ENCODE measurements at regions not wholly inside any gene's neighbourhood (a gene's known extent, or its start where the extent isn't known, plus 50 kb on each side); places are given as distances from the start of the nearest gene placed in this dataset.

DNA sequence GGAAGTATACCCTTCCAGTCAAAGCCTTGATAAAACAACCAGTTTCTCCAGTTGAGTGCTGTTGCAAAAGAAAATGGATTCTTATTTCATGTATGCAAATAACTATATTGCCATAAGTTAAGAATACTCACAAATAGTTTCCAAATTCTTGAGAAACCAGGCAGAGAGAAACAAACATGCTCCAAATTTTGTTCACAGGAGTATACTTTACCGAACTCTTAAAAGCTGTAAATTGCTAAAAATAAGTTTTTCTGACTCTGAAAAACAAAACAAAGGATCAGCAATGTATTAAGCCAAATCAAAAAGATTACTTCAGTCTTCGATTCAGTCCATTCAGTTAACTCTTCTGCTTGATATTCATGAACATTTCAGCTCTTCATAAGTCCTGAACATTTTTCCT, 646.5 kb downstream of the MCTP2 start:
- no peaks in the 10 kb centered on the region for H3K9me2 ChIP-seq (ENCODE audit: insufficient read depth)
- H3F3A ChIP-seq (ENCODE audit: insufficient read depth): no peaks in the 10 kb centered on the region
- no peaks in the 10 kb centered on the region for H3K27me3 ChIP-seq (replicated peaks; ENCODE audit: insufficient read depth)
- no peaks in the 10 kb centered on the region for H3K79me2 ChIP-seq (ENCODE audit: insufficient read depth)
- no peaks in the 10 kb centered on the region for H4K20me1 ChIP-seq (ENCODE audit: insufficient read depth)
- no peak for TF ChIP-seq EZH2 (IDR thresholded peaks at IDR 0.05; ENCODE audit: insufficient read depth, poor library complexity, severe bottlenecking)
- no peak for TF ChIP-seq EZH2phosphoT487 (IDR thresholded peaks at IDR 0.05; ENCODE audit: insufficient read depth, low read depth)
- H3K9me3 ChIP-seq (ENCODE audit: low read depth): no peaks in the 10 kb centered on the region
- WGBS, 2 experiments (ENCODE audit: low coverage in 1 of 2, low lambda C conversion rate in 2 of 2, missing lambda C conversion rate in 2 of 2): 5 to 10% methylated on average over 2 of the region's 2 CpGs
- no peak overlapping the region for H2AFZ ChIP-seq
- no peak overlapping the region for H3K9ac ChIP-seq
- no peak overlapping the region for H3K4me3 ChIP-seq
- in situ Hi-C loops (cut with MboI): no loop called here
- H3K4me2 ChIP-seq (ENCODE audit: unreplicated experiment): no peak overlapping the region
- H3K4me1 ChIP-seq (ENCODE audit: insufficient read depth): no peaks in the 10 kb centered on the region
- no peak for DNase-seq
- no peaks in the 10 kb centered on the region for H3K36me3 ChIP-seq (ENCODE audit: low read depth)
- H3K27ac ChIP-seq: no peak overlapping the region

DNA sequence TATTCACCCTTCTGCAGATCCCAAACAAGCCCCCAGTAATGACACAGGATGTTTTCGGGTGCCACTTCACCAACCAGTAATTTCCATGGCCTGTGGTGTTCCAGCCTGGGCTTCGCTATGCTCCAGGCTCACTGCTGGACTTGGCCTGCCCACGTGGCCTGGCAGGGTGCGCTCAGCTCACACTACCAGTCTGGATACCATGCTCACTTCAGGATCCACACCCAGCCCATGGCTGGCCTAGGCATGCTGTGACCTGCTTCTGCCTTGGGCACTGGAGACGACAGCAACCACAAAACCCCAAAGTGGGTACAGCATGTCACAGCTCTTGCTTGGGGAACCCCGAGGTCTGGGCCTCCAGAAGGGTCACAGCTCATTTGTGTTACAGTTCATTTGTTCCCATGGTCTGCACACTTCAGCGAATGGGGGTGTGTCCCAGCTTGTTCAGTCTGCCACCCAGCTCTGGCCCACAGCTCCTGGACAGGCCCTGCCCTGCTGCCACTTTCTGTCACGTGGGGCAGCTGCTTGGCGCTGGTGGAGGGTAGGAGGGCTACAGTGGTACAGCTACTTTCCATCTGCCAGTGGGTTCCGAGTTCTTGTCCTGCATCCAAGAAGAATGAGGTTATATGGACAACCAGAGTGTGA, 650.8 kb downstream of the MCTP2 start:
- H3K9me2 ChIP-seq (ENCODE audit: insufficient read depth): no peaks in the 10 kb centered on the region
- H3K9ac ChIP-seq: no peak overlapping the region
- no peak for DNase-seq
- H2AFZ ChIP-seq: no peak overlapping the region
- H3K4me1 ChIP-seq (ENCODE audit: insufficient read depth): no peaks in the 10 kb centered on the region
- H3F3A ChIP-seq (ENCODE audit: insufficient read depth): no peaks in the 10 kb centered on the region
- in situ Hi-C loops (cut with MboI): no loop called here
- TF ChIP-seq EZH2phosphoT487 (IDR thresholded peaks at IDR 0.05; ENCODE audit: insufficient read depth, low read depth) (no peak), EZH2 (IDR thresholded peaks at IDR 0.05; ENCODE audit: insufficient read depth, poor library complexity, severe bottlenecking) (no peak)
- H3K36me3 ChIP-seq (ENCODE audit: low read depth): no peaks in the 10 kb centered on the region
- WGBS, 2 experiments (ENCODE audit: low coverage in 1 of 2, low lambda C conversion rate in 2 of 2, missing lambda C conversion rate in 2 of 2): 21 to 25% methylated on average over 10 of the region's 10 CpGs
- no peak overlapping the region for H3K4me3 ChIP-seq
- no peak overlapping the region for H3K27ac ChIP-seq
- H3K9me3 ChIP-seq (ENCODE audit: low read depth): no peaks in the 10 kb centered on the region
- no peak overlapping the region for H3K4me2 ChIP-seq (ENCODE audit: unreplicated experiment)
- no peaks in the 10 kb centered on the region for H3K79me2 ChIP-seq (ENCODE audit: insufficient read depth)
- H4K20me1 ChIP-seq (ENCODE audit: insufficient read depth): no peaks in the 10 kb centered on the region
- H3K27me3 ChIP-seq (replicated peaks; ENCODE audit: insufficient read depth): no peaks in the 10 kb centered on the region

DNA sequence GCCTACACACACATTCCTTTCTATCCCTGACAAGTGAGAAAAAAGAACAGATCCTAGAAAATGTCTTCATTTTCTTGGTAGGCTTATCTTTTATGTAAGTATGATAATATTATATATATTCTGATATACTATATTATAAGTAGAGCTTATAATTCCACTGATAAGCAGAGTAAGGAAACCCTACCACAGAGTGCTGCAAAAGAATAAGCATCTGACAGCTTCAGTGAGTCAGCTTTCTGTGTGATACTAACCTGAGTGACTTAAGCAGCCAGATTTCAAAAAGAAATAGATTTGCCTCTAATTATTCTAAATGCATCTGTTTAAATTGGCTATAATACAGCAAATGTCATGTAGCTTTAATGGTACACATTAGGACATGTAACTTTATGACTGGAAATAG, 656.0 kb downstream of the MCTP2 start:
- no peak overlapping the region for H3K4me3 ChIP-seq
- TF ChIP-seq EZH2 (IDR thresholded peaks at IDR 0.05; ENCODE audit: insufficient read depth, poor library complexity, severe bottlenecking): no peak
- no peak for TF ChIP-seq EZH2phosphoT487 (IDR thresholded peaks at IDR 0.05; ENCODE audit: insufficient read depth, low read depth)
- H3F3A ChIP-seq (ENCODE audit: insufficient read depth): no peaks in the 10 kb centered on the region
- DNase-seq: no peak
- H3K4me1 ChIP-seq (ENCODE audit: insufficient read depth): no peaks in the 10 kb centered on the region
- H2AFZ ChIP-seq: no peak overlapping the region
- no peaks in the 10 kb centered on the region for H3K79me2 ChIP-seq (ENCODE audit: insufficient read depth)
- H3K27ac ChIP-seq: no peak overlapping the region
- in situ Hi-C loops (cut with MboI): no loop called here
- H3K27me3 ChIP-seq (replicated peaks; ENCODE audit: insufficient read depth): no peaks in the 10 kb centered on the region
- H3K9me3 ChIP-seq (ENCODE audit: low read depth): no peaks in the 10 kb centered on the region
- no peak overlapping the region for H3K9ac ChIP-seq
- H3K9me2 ChIP-seq (ENCODE audit: insufficient read depth): no peaks in the 10 kb centered on the region
- no peak overlapping the region for H3K4me2 ChIP-seq (ENCODE audit: unreplicated experiment)
- H4K20me1 ChIP-seq (ENCODE audit: insufficient read depth): no peaks in the 10 kb centered on the region
- no peaks in the 10 kb centered on the region for H3K36me3 ChIP-seq (ENCODE audit: low read depth)

DNA sequence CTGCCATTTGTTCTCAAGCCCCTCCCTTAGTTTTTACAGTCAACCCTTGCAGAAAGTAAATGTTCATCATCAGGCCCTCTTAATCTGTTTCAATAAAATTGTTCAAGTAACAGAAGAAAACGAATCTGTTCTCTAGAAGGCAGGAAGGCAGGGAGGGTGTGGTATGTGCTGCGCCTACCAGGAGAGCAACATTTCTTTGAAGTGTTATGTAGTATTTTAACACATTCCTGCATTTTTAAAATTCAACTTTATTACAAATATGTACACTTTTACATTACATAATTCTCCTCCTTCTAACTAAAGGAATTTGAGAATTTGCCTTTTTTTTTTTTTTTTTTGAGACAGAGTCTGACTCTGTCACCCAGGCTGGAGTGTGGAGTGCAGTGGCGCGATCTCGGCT, 657.8 kb downstream of the MCTP2 start:
- no peaks in the 10 kb centered on the region for H3K4me1 ChIP-seq (ENCODE audit: insufficient read depth)
- H3K27me3 ChIP-seq (replicated peaks; ENCODE audit: insufficient read depth): no peaks in the 10 kb centered on the region
- no peaks in the 10 kb centered on the region for H3K79me2 ChIP-seq (ENCODE audit: insufficient read depth)
- no peak overlapping the region for H3K9ac ChIP-seq
- H4K20me1 ChIP-seq (ENCODE audit: insufficient read depth): no peaks in the 10 kb centered on the region
- DNase-seq: no peak
- no peaks in the 10 kb centered on the region for H3F3A ChIP-seq (ENCODE audit: insufficient read depth)
- in situ Hi-C loops (cut with MboI): no loop called here
- TF ChIP-seq EZH2phosphoT487 (IDR thresholded peaks at IDR 0.05; ENCODE audit: insufficient read depth, low read depth): no peak
- no peak for TF ChIP-seq EZH2 (IDR thresholded peaks at IDR 0.05; ENCODE audit: insufficient read depth, poor library complexity, severe bottlenecking)
- H3K4me2 ChIP-seq (ENCODE audit: unreplicated experiment): no peak overlapping the region
- H3K4me3 ChIP-seq: no peak overlapping the region
- 53 to 70% methylated on average over 5 of the region's 5 CpGs for WGBS, 2 experiments (ENCODE audit: low coverage in 1 of 2, low lambda C conversion rate in 2 of 2, missing lambda C conversion rate in 2 of 2)
- H3K9me3 ChIP-seq (ENCODE audit: low read depth): no peaks in the 10 kb centered on the region
- H3K27ac ChIP-seq: no peak overlapping the region
- H3K9me2 ChIP-seq (ENCODE audit: insufficient read depth): no peaks in the 10 kb centered on the region
- H2AFZ ChIP-seq: no peak overlapping the region
- H3K36me3 ChIP-seq (ENCODE audit: low read depth): no peaks in the 10 kb centered on the region

DNA sequence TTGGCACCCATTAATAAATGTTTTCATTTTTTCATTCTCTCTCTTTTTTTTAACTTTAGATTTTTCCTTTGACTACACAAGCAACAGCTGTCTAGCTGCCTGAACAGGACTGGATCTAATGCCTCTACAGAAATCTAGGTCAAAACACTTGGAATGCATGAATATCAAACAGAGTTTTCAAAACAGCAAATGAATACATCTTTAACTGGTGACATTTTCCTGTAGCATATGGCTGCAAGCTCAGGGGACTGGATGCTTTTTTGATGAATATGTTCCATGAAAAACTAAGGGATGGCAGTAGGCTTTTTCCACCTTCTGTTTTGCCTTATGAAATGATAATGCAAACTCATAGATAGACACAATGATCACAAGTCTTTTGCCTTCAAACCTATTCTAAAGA, 661.7 kb downstream of the MCTP2 start:
- no peak for DNase-seq
- Histone ChIP-seq H3K9me3 (ENCODE audit: low read depth) (no peaks in the 10 kb centered on the region), H3K4me2 (ENCODE audit: unreplicated experiment) (no peak overlapping the region), H3K4me1 (ENCODE audit: insufficient read depth) (no peaks in the 10 kb centered on the region), H2AFZ (no peak overlapping the region), H3K9ac (no peak overlapping the region), H3K9me2 (ENCODE audit: insufficient read depth) (no peaks in the 10 kb centered on the region), H3K36me3 (ENCODE audit: low read depth) (no peaks in the 10 kb centered on the region), H3K27me3 (replicated peaks; ENCODE audit: insufficient read depth) (no peaks in the 10 kb centered on the region), H3K27ac (no peak overlapping the region), H3K4me3 (no peak overlapping the region), H3F3A (ENCODE audit: insufficient read depth) (no peaks in the 10 kb centered on the region), H4K20me1 (ENCODE audit: insufficient read depth) (no peaks in the 10 kb centered on the region), H3K79me2 (ENCODE audit: insufficient read depth) (no peaks in the 10 kb centered on the region)
- in situ Hi-C loops (cut with MboI): no loop called here
- no peak for TF ChIP-seq EZH2 (IDR thresholded peaks at IDR 0.05; ENCODE audit: insufficient read depth, poor library complexity, severe bottlenecking)
- no peak for TF ChIP-seq EZH2phosphoT487 (IDR thresholded peaks at IDR 0.05; ENCODE audit: insufficient read depth, low read depth)

Measured in GM23248 (cell line).